Peyer's patch (tissue), 4 donors: ENCODE measurements at regions not wholly inside any gene's neighbourhood (a gene's known extent, or its start where the extent isn't known, plus 50 kb on each side); places are given as distances from the start of the nearest gene placed in this dataset.

Experiments
- DNase-seq, 3 donors: peaks; one replicate each; pipeline ENCODE4 v3.0.0-alpha.2; 2017 to 2019
- H3K27ac ChIP-seq, 4 donors: fragments of 200-600 bp; sonication (generic); one replicate each; pipeline ENCODE4 v1.5.1; 2016 to 2019
- H3K27me3 ChIP-seq, 2 donors: fragments of 200-600 bp; sonication (generic); one replicate each; pipeline ENCODE4 v1.5.1; 2019
- H3K36me3 ChIP-seq, 3 donors: fragments of 200-600 bp; sonication (generic); one replicate each; pipeline ENCODE4 v1.5.1; 2016 to 2019
- H3K4me1 ChIP-seq, 4 donors: fragments of 200-600 bp; sonication (generic); one replicate each; pipeline ENCODE4 v1.5.1; 2016 to 2019
- H3K4me3 ChIP-seq, 4 donors: fragments of 200-600 bp; sonication (generic); 1 replicate in 3 of 4; 2 replicates in 1 of 4; pipeline ENCODE4 v1.5.1; 2016 to 2019; ENCODE audit warnings: mild to moderate bottlenecking in 1 of 4
- H3K9me3 ChIP-seq, 4 donors: fragments of 200-600 bp; sonication (generic); one replicate each; pipeline ENCODE4 v1.5.1; 2016 to 2019; ENCODE audit warnings: mild to moderate bottlenecking in 1 of 4
- POLR2A ChIP-seq, 2 donors: fragments of 450-650 bp; IDR thresholded peaks; one replicate each; pipeline ENCODE4 v1.5.1; 2017; ENCODE audit warnings: antibody characterized with exemption in 2 of 2, mild to moderate bottlenecking in 2 of 2, moderate library complexity in 2 of 2
- TF ChIP-seq, protein P1 (sequence below), 6 experiments: fragments of 450-650 bp in 4 of 6; fragments of 200-600 bp in 2 of 6; sonication (generic) in 1 of 6; IDR thresholded peaks; one replicate each; pipeline ENCODE4 v1.5.1; 2017 to 2019; ENCODE audit warnings: antibody characterized with exemption in 6 of 6, mild to moderate bottlenecking in 3 of 6, moderate library complexity in 1 of 6

DNA sequence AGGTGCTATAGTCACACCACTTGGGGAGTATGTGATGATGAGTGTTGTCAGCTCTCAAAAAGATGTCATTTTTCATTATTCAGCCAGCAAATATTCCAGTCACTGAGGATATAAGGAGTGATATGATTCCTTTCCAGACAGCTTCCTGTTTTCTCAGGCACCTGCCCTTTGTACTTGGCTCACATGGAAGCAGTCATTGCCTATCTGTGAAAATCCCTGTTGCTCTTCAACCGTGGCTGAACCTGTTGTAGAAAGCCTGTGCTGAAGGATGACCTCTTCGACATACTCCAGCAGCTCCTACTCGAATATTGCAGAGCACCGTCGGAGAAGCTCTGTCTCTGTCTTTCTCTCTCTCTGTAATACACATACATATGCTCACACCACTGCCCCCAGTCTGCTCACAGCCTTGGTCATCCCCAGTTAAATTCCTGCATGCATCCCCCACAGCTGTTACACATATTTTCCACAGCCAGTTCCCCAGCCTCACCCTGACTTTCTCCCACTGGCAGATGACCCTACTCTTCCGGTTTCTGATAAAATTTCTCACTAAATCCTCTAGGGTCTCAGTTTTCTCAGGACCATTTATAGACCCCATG is 204.2 kb upstream of the ARGLU1 start:
- H3K9me3 ChIP-seq = peaks cover 0 to 4% (median 0%) of the 10 kb centered on the region in 4 donors
- no peak overlapping the region for H3K27ac ChIP-seq
- TF ChIP-seq, protein P1, sequence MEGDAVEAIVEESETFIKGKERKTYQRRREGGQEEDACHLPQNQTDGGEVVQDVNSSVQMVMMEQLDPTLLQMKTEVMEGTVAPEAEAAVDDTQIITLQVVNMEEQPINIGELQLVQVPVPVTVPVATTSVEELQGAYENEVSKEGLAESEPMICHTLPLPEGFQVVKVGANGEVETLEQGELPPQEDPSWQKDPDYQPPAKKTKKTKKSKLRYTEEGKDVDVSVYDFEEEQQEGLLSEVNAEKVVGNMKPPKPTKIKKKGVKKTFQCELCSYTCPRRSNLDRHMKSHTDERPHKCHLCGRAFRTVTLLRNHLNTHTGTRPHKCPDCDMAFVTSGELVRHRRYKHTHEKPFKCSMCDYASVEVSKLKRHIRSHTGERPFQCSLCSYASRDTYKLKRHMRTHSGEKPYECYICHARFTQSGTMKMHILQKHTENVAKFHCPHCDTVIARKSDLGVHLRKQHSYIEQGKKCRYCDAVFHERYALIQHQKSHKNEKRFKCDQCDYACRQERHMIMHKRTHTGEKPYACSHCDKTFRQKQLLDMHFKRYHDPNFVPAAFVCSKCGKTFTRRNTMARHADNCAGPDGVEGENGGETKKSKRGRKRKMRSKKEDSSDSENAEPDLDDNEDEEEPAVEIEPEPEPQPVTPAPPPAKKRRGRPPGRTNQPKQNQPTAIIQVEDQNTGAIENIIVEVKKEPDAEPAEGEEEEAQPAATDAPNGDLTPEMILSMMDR (IDR thresholded peaks at IDR 0.05) = no peak
- TF ChIP-seq POLR2A (IDR thresholded peaks at IDR 0.05) = no peak
- H3K27me3 ChIP-seq = no peaks in the 10 kb centered on the region
- no peaks in the 10 kb centered on the region for H3K4me1 ChIP-seq
- H3K36me3 ChIP-seq = no peaks in the 10 kb centered on the region
- no peak overlapping the region for H3K4me3 ChIP-seq
- DNase-seq = no peak

DNA sequence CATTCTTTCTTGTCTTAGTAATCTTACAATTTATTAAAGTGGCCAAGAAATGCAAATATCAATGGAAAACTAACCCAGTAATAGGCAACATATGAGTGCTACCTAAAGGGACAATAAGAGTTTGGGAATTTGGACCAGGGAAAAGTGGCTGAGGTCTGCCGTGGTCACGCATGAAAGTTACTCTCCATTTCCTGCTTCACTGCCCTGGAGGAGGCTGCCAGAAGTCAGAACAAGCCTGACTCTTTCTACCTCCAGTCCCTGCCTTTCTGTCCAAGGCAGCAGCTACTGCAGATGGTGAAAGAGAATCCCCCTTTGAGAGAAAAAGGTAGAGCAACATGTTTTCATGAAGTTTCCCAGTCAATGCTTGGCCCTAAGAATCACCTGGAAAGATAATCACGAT is 201.1 kb upstream of the ARGLU1 start:
- Histone ChIP-seq H3K36me3 (no peaks in the 10 kb centered on the region), H3K9me3 (peaks cover 0 to 4% (median 0%) of the 10 kb centered on the region in 4 donors), H3K27me3 (no peaks in the 10 kb centered on the region), H3K4me3 (no peak overlapping the region), H3K27ac (no peak overlapping the region), H3K4me1 (no peaks in the 10 kb centered on the region)
- no peak for DNase-seq
- no peak for TF ChIP-seq POLR2A (IDR thresholded peaks at IDR 0.05)
- TF ChIP-seq, protein P1 (IDR thresholded peaks at IDR 0.05) = no peak

DNA sequence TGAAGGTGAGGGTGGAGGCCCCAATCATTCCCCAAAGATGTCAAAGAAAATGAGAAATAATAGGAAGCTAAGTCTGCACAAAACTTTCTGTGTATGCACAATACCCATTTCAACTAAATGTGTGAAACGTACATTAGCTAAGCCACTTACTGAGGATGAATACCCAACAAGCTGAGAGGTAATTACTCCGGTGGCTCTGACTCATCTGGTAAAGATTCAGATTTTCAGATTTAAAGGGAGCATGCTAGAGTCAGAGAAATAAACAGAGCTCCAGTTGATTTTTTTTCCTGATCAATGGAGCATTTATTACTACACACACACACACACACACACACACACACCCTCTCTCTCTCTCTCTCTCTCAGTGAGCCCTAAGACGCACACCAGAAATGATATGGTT is 194.8 kb upstream of the ARGLU1 start:
- Histone ChIP-seq H3K27ac (no peak overlapping the region), H3K4me3 (no peak overlapping the region), H3K36me3 (no peaks in the 10 kb centered on the region), H3K9me3 (peaks cover 0 to 4% (median 0%) of the 10 kb centered on the region in 4 donors), H3K27me3 (no peaks in the 10 kb centered on the region), H3K4me1 (no peaks in the 10 kb centered on the region)
- no peak for TF ChIP-seq POLR2A (IDR thresholded peaks at IDR 0.05)
- TF ChIP-seq, protein P1 (IDR thresholded peaks at IDR 0.05) = no peak
- no peak for DNase-seq

DNA sequence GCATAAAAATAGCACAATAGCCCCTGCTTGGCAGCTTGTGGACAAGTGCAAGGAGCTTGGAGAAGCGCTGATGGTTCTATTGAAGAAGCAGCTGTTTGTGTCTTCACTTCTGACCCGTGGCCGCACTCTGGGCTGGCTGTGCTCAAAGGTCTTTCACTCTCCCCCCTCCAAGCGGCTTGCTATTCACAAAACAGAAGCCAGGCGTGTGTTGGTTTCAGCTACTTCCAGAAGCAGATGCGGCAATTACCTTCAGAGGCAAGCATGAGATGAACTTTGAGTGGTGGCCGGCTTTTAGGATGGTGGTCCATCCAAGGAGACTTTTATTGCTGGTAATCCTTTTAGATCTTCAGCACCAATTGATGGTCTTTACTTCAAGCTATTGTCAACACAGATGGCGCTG is 188.5 kb upstream of the ARGLU1 start:
- no peaks in the 10 kb centered on the region for H3K27me3 ChIP-seq
- no peaks in the 10 kb centered on the region for H3K36me3 ChIP-seq
- no peak overlapping the region for H3K4me3 ChIP-seq
- no peak for TF ChIP-seq POLR2A (IDR thresholded peaks at IDR 0.05)
- TF ChIP-seq, protein P1 (IDR thresholded peaks at IDR 0.05) = no peak
- no peaks in the 10 kb centered on the region for H3K9me3 ChIP-seq
- H3K27ac ChIP-seq = no peak overlapping the region
- DNase-seq = no peak
- H3K4me1 ChIP-seq = no peaks in the 10 kb centered on the region

DNA sequence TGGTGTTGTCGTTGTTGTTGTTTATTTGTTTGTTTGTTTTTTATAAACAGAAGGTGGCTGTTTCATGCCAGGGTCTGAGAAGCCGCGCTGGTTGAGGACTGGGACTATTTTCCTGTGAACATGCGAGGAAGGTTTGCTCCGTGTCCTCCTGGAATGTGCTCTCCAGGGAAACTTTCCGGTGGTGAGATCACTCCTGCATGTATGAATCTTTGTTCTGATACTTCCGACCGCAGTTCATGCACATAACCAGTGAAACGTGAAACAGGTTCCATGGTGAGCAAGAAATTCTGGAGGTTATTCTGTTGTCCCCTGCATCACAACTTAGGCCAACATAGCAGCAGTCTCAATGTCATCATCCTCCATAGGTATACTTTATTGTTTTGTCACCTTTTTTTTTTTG is 187.6 kb upstream of the ARGLU1 start:
- no peaks in the 10 kb centered on the region for H3K9me3 ChIP-seq
- no peak for DNase-seq
- H3K4me3 ChIP-seq = no peak overlapping the region
- H3K27me3 ChIP-seq = no peaks in the 10 kb centered on the region
- H3K36me3 ChIP-seq = no peaks in the 10 kb centered on the region
- no peak overlapping the region for H3K27ac ChIP-seq
- no peak for TF ChIP-seq POLR2A (IDR thresholded peaks at IDR 0.05)
- TF ChIP-seq, protein P1 (IDR thresholded peaks at IDR 0.05) = no peak
- no peaks in the 10 kb centered on the region for H3K4me1 ChIP-seq

DNA sequence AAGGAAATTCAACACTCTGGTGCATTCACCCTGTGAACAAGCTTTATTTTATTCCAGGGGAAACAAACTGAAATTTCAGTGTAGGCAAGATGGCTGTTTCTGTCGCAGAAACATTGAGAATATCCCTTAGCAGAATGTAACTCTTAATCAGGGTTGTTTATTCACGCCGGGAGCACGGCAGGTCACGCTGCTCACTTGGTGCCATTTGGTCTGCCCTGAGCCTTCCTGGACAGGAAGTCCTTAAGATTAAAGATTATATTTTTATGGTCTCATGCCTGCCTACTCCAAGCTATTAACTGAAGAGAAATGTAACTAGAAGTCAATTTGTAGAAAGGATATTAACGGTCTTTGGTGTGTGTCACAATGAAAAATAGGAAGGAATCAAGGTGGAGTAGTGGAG is 185.3 kb upstream of the ARGLU1 start:
- TF ChIP-seq, protein P1 (IDR thresholded peaks at IDR 0.05) = no peak
- TF ChIP-seq POLR2A (IDR thresholded peaks at IDR 0.05) = no peak
- Histone ChIP-seq H3K9me3 (no peaks in the 10 kb centered on the region), H3K4me1 (no peaks in the 10 kb centered on the region), H3K4me3 (no peak overlapping the region), H3K36me3 (no peaks in the 10 kb centered on the region), H3K27me3 (no peaks in the 10 kb centered on the region), H3K27ac (no peak overlapping the region)
- DNase-seq = no peak
